ENCODE measurements at regions not wholly inside any gene's neighbourhood (a gene's known extent, or its start where the extent isn't known, plus 50 kb on each side); places are given as distances from the start of the nearest gene placed in this dataset.
A peak's percentile ranks its signal among the peaks of the same experiment; 100 is the strongest.

DNA sequence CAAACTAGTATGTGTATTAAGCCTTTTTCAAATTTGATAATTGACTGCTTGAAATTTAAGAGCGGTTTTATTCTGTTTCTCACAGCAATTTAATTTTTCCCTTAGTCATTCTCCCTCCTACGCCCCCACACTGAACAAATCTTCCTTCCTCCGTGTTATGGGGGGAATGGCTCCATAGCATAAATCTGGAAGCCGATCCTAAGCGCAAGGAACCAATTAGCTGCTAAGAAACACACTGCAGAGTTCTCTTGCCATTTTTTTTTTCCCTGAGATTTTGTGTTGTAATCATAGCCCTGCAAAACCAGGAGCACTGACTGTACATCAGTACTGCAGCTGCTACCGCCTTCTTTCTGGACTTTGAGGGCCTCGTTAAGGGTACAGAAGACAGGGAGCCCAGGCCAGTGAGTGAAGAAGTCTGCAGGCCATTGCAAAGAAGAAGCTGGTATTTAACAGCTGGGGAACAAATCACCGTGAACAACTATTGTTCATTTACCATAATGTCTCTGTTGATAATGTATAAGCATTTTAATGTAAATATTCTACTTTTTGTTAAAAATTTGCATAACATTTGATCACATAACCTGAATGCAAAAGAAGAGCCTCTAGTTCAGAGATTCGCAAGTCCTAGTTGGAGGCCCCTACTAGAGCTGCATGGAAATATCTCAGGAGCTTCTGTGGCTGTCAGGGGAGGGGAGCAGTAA is 264.0 kb downstream of the LRATD1 start:
- Histone ChIP-seq H3K27me3 (no peaks in the 10 kb centered on the region), H3K9me3 (no peaks in the 10 kb centered on the region), H3K27ac (peak overlapping the region in 1 of 4 donors; percentile 27), H3K36me3 (replicated peaks in 1 of 2; ENCODE audit: insufficient read depth in 1 of 2, low read depth in 2 of 2) (no peaks in the 10 kb centered on the region), H3K4me1 (peaks cover 51% of the 10 kb centered on the region), H3K4me3 (no peak overlapping the region)
- no peak for DNase-seq
- 84 to 86% methylated on average over 9 of the region's 9 CpGs for WGBS, 2 donors
- ATAC-seq: no peak
- TF ChIP-seq, protein P1, sequence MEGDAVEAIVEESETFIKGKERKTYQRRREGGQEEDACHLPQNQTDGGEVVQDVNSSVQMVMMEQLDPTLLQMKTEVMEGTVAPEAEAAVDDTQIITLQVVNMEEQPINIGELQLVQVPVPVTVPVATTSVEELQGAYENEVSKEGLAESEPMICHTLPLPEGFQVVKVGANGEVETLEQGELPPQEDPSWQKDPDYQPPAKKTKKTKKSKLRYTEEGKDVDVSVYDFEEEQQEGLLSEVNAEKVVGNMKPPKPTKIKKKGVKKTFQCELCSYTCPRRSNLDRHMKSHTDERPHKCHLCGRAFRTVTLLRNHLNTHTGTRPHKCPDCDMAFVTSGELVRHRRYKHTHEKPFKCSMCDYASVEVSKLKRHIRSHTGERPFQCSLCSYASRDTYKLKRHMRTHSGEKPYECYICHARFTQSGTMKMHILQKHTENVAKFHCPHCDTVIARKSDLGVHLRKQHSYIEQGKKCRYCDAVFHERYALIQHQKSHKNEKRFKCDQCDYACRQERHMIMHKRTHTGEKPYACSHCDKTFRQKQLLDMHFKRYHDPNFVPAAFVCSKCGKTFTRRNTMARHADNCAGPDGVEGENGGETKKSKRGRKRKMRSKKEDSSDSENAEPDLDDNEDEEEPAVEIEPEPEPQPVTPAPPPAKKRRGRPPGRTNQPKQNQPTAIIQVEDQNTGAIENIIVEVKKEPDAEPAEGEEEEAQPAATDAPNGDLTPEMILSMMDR (IDR thresholded peaks at IDR 0.05): no peak
- no peak for TF ChIP-seq POLR2A (IDR thresholded peaks at IDR 0.05)
- intact Hi-C loops (cut with DNase I): no loop called here

GRCh38 chr2:14899621-14900414 is 267.3 kb downstream of the LRATD1 start:
- H3K27me3 ChIP-seq: no peaks in the 10 kb centered on the region
- no peaks in the 10 kb centered on the region for H3K36me3 ChIP-seq (replicated peaks in 1 of 2; ENCODE audit: insufficient read depth in 1 of 2, low read depth in 2 of 2)
- peak; percentile 82 for ATAC-seq
- H3K4me3 ChIP-seq: no peak overlapping the region
- TF ChIP-seq, protein P1 (IDR thresholded peaks at IDR 0.05): no peak
- TF ChIP-seq POLR2A (IDR thresholded peaks at IDR 0.05): no peak
- H3K9me3 ChIP-seq: no peaks in the 10 kb centered on the region
- WGBS, 2 donors: 26 to 31% methylated on average over 4 of the region's 4 CpGs
- peak; percentile 67 to 87 (median 72) for DNase-seq
- H3K27ac ChIP-seq: peak overlapping the region; percentile 47 to 72 (median 60)
- intact Hi-C loops (cut with DNase I): no loop called here
- H3K4me1 ChIP-seq: peaks cover 48% of the 10 kb centered on the region

- Histone ChIP-seq H3K9me3 (no peaks in the 10 kb centered on the region), H3K27me3 (no peaks in the 10 kb centered on the region), H3K36me3 (replicated peaks in 1 of 2; ENCODE audit: insufficient read depth in 1 of 2, low read depth in 2 of 2) (no peaks in the 10 kb centered on the region), H3K27ac (no peak overlapping the region), H3K4me1 (peaks cover 48% of the 10 kb centered on the region), H3K4me3 (no peak overlapping the region)
- DNase-seq (peak in 3 of 4 donors; percentile 18 to 37 (median 31)), ATAC-seq (no peak)
- intact Hi-C loops (cut with DNase I): no loop called here
- 62 to 79% methylated on average over 3 of the region's 3 CpGs for WGBS, 2 donors
- no peak for TF ChIP-seq POLR2A (IDR thresholded peaks at IDR 0.05)
- TF ChIP-seq, protein P1 (IDR thresholded peaks at IDR 0.05): no peak
Observed at GRCh38 chr2:14901737-14902136, 269.2 kb downstream of the LRATD1 start.

DNA sequence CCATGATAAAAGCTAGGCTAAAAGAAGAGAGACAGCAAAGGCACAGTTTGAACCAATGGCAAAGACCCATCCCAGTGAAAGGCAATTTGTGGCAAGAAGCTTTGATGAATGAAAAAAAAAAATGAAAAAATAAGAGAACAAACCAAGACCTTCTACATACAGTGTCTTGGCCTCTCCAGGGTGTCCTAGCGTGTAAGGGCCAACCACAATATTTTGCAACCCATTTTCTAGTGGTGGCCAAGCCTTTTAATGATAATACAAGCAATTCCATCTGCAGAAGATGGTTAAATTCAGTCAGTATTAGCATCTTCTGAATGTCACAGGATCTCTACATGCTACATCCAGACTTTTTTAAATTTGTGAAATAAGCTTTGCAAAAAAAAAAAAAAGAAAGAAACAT is 270.4 kb downstream of the LRATD1 start:
- TF ChIP-seq, protein P1 (IDR thresholded peaks at IDR 0.05): no peak
- TF ChIP-seq POLR2A (IDR thresholded peaks at IDR 0.05): no peak
- intact Hi-C loops (cut with DNase I): no loop called here

More for the DNA sequence above, 270.4 kb downstream of the LRATD1 start:
- H3K4me1 ChIP-seq: peaks cover 35% of the 10 kb centered on the region
- WGBS, 2 donors: 90 to 93% methylated on average over 1 of the region's 1 CpG
- H3K27me3 ChIP-seq: no peaks in the 10 kb centered on the region
- DNase-seq: no peak
- no peak for ATAC-seq
- H3K9me3 ChIP-seq: no peaks in the 10 kb centered on the region
- H3K36me3 ChIP-seq (replicated peaks in 1 of 2; ENCODE audit: insufficient read depth in 1 of 2, low read depth in 2 of 2): no peaks in the 10 kb centered on the region
- no peak overlapping the region for H3K27ac ChIP-seq
- no peak overlapping the region for H3K4me3 ChIP-seq
